ENCODE measurements at regions not wholly inside any gene's neighbourhood (a gene's known extent, or its start where the extent isn't known, plus 50 kb on each side); places are given as distances from the start of the nearest gene placed in this dataset.

DNA sequence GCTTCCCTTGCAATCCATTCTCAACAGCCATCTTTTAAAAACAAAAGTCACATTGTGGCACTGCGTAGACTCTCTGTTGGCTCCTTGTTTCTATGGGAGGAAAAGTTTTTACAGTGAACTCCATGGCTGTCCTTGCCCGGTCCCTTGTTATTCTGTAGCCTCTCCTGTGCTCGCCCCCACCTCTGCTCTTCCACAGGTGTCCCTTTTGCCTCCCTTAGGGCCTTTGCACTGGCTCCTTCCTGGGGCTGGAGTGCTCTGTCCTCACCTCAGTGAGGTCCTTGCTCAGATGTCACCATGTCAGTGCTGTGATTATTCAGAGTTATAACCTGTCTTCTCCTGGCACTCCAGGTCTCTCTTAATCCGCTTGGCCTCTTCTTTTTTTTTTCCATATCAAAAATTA lies 308.8 kb downstream of the DOCK8 start:
- H4K20me1 ChIP-seq (ENCODE audit: control insufficient read depth, insufficient read depth) = no peaks in the 10 kb centered on the region
- FAIRE-seq (no peak), ATAC-seq (no peak), DNase-seq (ENCODE audit: low read depth, low spot score) (no peak)
- H3K27ac ChIP-seq (ENCODE audit: control insufficient read depth, insufficient read depth) = no peak overlapping the region
- no peak overlapping the region for H2AFZ ChIP-seq (ENCODE audit: control insufficient read depth, low read depth, low read length)
- TF ChIP-seq ZZZ3 (IDR thresholded peaks at IDR 0.05; ENCODE audit: control insufficient read depth, insufficient read length, low read depth) (no peak), ASH2L (IDR thresholded peaks at IDR 0.05; ENCODE audit: borderline replicate concordance, low read depth) (no peak), FOXM1 (IDR thresholded peaks at IDR 0.05; ENCODE audit: low read depth, low read length) (no peak), IRF4 (IDR thresholded peaks at IDR 0.05; ENCODE audit: low read depth, low read length) (no peak), NR2C1 (IDR thresholded peaks at IDR 0.05) (no peak), TCF12 (IDR thresholded peaks at IDR 0.05; ENCODE audit: low read depth, low read length) (no peak)
- TF ChIP-seq, protein P1, sequence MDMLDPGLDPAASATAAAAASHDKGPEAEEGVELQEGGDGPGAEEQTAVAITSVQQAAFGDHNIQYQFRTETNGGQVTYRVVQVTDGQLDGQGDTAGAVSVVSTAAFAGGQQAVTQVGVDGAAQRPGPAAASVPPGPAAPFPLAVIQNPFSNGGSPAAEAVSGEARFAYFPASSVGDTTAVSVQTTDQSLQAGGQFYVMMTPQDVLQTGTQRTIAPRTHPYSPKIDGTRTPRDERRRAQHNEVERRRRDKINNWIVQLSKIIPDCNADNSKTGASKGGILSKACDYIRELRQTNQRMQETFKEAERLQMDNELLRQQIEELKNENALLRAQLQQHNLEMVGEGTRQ (IDR thresholded peaks at IDR 0.05; ENCODE audit: borderline replicate concordance, low read depth, low read length) = no peak
- TF ChIP-seq, protein P2, sequence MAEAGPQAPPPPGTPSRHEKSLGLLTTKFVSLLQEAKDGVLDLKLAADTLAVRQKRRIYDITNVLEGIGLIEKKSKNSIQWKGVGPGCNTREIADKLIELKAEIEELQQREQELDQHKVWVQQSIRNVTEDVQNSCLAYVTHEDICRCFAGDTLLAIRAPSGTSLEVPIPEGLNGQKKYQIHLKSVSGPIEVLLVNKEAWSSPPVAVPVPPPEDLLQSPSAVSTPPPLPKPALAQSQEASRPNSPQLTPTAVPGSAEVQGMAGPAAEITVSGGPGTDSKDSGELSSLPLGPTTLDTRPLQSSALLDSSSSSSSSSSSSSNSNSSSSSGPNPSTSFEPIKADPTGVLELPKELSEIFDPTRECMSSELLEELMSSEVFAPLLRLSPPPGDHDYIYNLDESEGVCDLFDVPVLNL (IDR thresholded peaks at IDR 0.05; ENCODE audit: low read depth, low read length) = no peak
- TF ChIP-seq, protein P3, sequence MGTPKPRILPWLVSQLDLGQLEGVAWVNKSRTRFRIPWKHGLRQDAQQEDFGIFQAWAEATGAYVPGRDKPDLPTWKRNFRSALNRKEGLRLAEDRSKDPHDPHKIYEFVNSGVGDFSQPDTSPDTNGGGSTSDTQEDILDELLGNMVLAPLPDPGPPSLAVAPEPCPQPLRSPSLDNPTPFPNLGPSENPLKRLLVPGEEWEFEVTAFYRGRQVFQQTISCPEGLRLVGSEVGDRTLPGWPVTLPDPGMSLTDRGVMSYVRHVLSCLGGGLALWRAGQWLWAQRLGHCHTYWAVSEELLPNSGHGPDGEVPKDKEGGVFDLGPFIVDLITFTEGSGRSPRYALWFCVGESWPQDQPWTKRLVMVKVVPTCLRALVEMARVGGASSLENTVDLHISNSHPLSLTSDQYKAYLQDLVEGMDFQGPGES (IDR thresholded peaks at IDR 0.05) = no peak
- TF ChIP-seq, protein P4, sequence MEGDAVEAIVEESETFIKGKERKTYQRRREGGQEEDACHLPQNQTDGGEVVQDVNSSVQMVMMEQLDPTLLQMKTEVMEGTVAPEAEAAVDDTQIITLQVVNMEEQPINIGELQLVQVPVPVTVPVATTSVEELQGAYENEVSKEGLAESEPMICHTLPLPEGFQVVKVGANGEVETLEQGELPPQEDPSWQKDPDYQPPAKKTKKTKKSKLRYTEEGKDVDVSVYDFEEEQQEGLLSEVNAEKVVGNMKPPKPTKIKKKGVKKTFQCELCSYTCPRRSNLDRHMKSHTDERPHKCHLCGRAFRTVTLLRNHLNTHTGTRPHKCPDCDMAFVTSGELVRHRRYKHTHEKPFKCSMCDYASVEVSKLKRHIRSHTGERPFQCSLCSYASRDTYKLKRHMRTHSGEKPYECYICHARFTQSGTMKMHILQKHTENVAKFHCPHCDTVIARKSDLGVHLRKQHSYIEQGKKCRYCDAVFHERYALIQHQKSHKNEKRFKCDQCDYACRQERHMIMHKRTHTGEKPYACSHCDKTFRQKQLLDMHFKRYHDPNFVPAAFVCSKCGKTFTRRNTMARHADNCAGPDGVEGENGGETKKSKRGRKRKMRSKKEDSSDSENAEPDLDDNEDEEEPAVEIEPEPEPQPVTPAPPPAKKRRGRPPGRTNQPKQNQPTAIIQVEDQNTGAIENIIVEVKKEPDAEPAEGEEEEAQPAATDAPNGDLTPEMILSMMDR (IDR thresholded peaks at IDR 0.05 in 2 of 3, conservative IDR thresholded peaks at IDR 0.05 in 1 of 3; ENCODE audit: control insufficient read depth in 2 of 3, extremely low read depth in 1 of 3, insufficient read depth in 1 of 3, low read depth in 3 of 3, low read length in 3 of 3) = no peak
- TF ChIP-seq, protein P5, sequence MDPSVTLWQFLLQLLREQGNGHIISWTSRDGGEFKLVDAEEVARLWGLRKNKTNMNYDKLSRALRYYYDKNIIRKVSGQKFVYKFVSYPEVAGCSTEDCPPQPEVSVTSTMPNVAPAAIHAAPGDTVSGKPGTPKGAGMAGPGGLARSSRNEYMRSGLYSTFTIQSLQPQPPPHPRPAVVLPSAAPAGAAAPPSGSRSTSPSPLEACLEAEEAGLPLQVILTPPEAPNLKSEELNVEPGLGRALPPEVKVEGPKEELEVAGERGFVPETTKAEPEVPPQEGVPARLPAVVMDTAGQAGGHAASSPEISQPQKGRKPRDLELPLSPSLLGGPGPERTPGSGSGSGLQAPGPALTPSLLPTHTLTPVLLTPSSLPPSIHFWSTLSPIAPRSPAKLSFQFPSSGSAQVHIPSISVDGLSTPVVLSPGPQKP (IDR thresholded peaks at IDR 0.05; ENCODE audit: low read depth, low read length) = no peak
- RAD21 ChIA-PET (ENCODE audit: unreplicated experiment) = no interaction called here
- no peaks in the 10 kb centered on the region for H3K9me3 ChIP-seq (replicated peaks; ENCODE audit: control insufficient read depth, insufficient read depth, low read length)
- intact Hi-C loops (cut with micrococcal nuclease; ENCODE audit: unreplicated experiment) = no loop called here
- 53% methylated on average over 4 of the region's 4 CpGs for WGBS (ENCODE audit: insufficient coverage, insufficient replicate concordance, low lambda C conversion rate, missing lambda C conversion rate)
- no peak overlapping the region for H3K4me2 ChIP-seq (ENCODE audit: control insufficient read depth, insufficient read depth)
- no peaks in the 10 kb centered on the region for H3K79me2 ChIP-seq (ENCODE audit: control insufficient read depth, insufficient read depth, low read length)
- H3K4me1 ChIP-seq (ENCODE audit: control insufficient read depth, insufficient read depth, low read length) = no peaks in the 10 kb centered on the region
- POLR2A ChIA-PET = no interaction called here
- no peaks in the 10 kb centered on the region for H3K36me3 ChIP-seq (ENCODE audit: control insufficient read depth in 2 of 2, insufficient read depth in 2 of 2, low read length in 1 of 2)
- in situ Hi-C loops (cut with MboI) = no loop called here
- CTCF ChIA-PET = no interaction called here
- no peak overlapping the region for H3K4me3 ChIP-seq
- H3K27me3 ChIP-seq (replicated peaks in 1 of 2; ENCODE audit: control insufficient read depth in 2 of 2, insufficient read depth in 2 of 2, low read length in 1 of 2) = no peaks in the 10 kb centered on the region
- no TSS peak for BruUV-seq (replicated peaks)
- no peak overlapping the region for H3K9ac ChIP-seq (ENCODE audit: control insufficient read depth, insufficient read depth, low read length)
- SMC1A ChIA-PET (ENCODE audit: uncharacterized antibody, unreplicated experiment) = no interaction called here

Data from GM12878 (cell line).